ENCODE measurements at regions not wholly inside any gene's neighbourhood (a gene's known extent, or its start where the extent isn't known, plus 50 kb on each side); places are given as distances from the start of the nearest gene placed in this dataset.

GRCh38 chr2:67054728-67055127 lies 342.4 kb upstream of the ETAA1 start:
- DNase-seq, result no peak

GRCh38 chr2:67055387-67056304 lies 341.5 kb upstream of the ETAA1 start:
- DNase-seq, result no peak

GRCh38 chr2:67057123-67057522 lies 340.0 kb upstream of the ETAA1 start:
- DNase-seq, result no peak

- no peak for DNase-seq
Measured at GRCh38 chr2:67057901-67058703, 339.0 kb upstream of the ETAA1 start.

GRCh38 chr2:67065046-67065445 lies 332.1 kb upstream of the ETAA1 start:
- no peak for DNase-seq

- no peak for DNase-seq
Measured at GRCh38 chr2:67066782-67067181, 330.4 kb upstream of the ETAA1 start.

GRCh38 chr2:67067656-67068055 lies 329.5 kb upstream of the ETAA1 start:
- no peak for DNase-seq

- DNase-seq, result no peak
Measured at GRCh38 chr2:67070826-67071225, 326.3 kb upstream of the ETAA1 start.

GRCh38 chr2:67075056-67075455 lies 322.1 kb upstream of the ETAA1 start:
- DNase-seq, result no peak

GRCh38 chr2:67075530-67076238 lies 321.4 kb upstream of the ETAA1 start:
- DNase-seq, result no peak

- peak; percentile 34 for DNase-seq
Measured at GRCh38 chr2:67076239-67076624, 320.9 kb upstream of the ETAA1 start.

GRCh38 chr2:67079729-67080128 lies 317.4 kb upstream of the ETAA1 start:
- no peak for DNase-seq

GRCh38 chr2:67082813-67083212 lies 314.3 kb upstream of the ETAA1 start:
- DNase-seq, result no peak

- DNase-seq, result no peak
Measured at GRCh38 chr2:67083951-67084350, 313.2 kb upstream of the ETAA1 start.

- DNase-seq, result no peak
Measured at GRCh38 chr2:67085146-67085545, 312.0 kb upstream of the ETAA1 start.

GRCh38 chr2:67091681-67092080 lies 305.5 kb upstream of the ETAA1 start:
- DNase-seq, result no peak

- DNase-seq, result no peak
Measured at GRCh38 chr2:67095121-67095520, 302.0 kb upstream of the ETAA1 start.

GRCh38 chr2:67096886-67097285 lies 300.2 kb upstream of the ETAA1 start:
- no peak for DNase-seq

- DNase-seq, result no peak
Measured at GRCh38 chr2:67103157-67103556, 294.0 kb upstream of the ETAA1 start.

- DNase-seq, result no peak
Measured at GRCh38 chr2:67108231-67108630, 288.9 kb upstream of the ETAA1 start.

GRCh38 chr2:67124531-67124930 lies 272.6 kb upstream of the ETAA1 start:
- DNase-seq, result no peak

- DNase-seq, result no peak
Measured at GRCh38 chr2:67130531-67131256, 266.4 kb upstream of the ETAA1 start.

GRCh38 chr2:67131257-67131609 lies 265.9 kb upstream of the ETAA1 start:
- no peak for DNase-seq
